Endothelial cell of umbilical vein (primary cell): ENCODE measurements at regions not wholly inside any gene's neighbourhood (a gene's known extent, or its start where the extent isn't known, plus 50 kb on each side); places are given as distances from the start of the nearest gene placed in this dataset.

Source experiments
- BruUV-seq: library from RNA; stranded (reverse); fragments of 400-500 nt; replicated peaks from 2 replicates; lab custom pipeline; 2021; lab: Mats Ljungman, UMichigan
- CTCF ChIA-PET: fragments of 300-600, 350-600 bp; sonication (Branson Sonifier 250); formaldehyde crosslinking; loops from one replicate; lab custom pipeline; 2021; ENCODE audit warnings: antibody characterized with exemption, inconsistent platforms; lab: Charles Lee
- POLR2A ChIA-PET: fragments of 300-600, 350-600 bp; sonication (Branson Sonifier 250); formaldehyde crosslinking; loops from one replicate; lab custom pipeline; 2021; ENCODE audit warnings: antibody characterized with exemption, inconsistent platforms; lab: Charles Lee
- DNase-seq: peaks from one replicate; pipeline ENCODE4 v3.0.0-alpha.2; 2011; ENCODE audit warnings: low read depth, low spot score
- FAIRE-seq: peaks from 2 replicates; lab custom pipeline; 2011; peaks lifted over from hg19 to GRCh38; lab: Jason Lieb, UNC
- H2AFZ ChIP-seq: 2 replicates; pipeline ENCODE4 v1.6.0; 2012; ENCODE audit warnings: low read depth, low read length, control low read depth, inconsistent platforms
- H3K27ac ChIP-seq: 2 replicates; pipeline ENCODE4 v1.5.1; 2011; ENCODE audit warnings: low read depth, mild to moderate bottlenecking, control low read depth, low read length, moderate library complexity; ENCODE audit not compliant: insufficient read depth
- H3K27me3 ChIP-seq, 2 experiments: 2 replicates each; pipeline versions ENCODE4 v1.6.0 to v1.6.1; 2011; ENCODE audit warnings: low read length in 2 of 2, mixed read lengths in 1 of 2; ENCODE audit not compliant: control insufficient read depth in 2 of 2, insufficient read depth in 2 of 2
- H3K36me3 ChIP-seq, 2 experiments: 2 replicates in 1 of 2; 3 replicates in 1 of 2; pipeline ENCODE4 v1.5.1; 2011; ENCODE audit warnings: low read length in 2 of 2, mild to moderate bottlenecking in 1 of 2, moderate library complexity in 1 of 2; ENCODE audit not compliant: control insufficient read depth in 2 of 2, insufficient read depth in 2 of 2; ENCODE audit errors: extremely low read depth in 1 of 2
- H3K4me1 ChIP-seq: 3 replicates; pipeline ENCODE4 v1.5.1; 2011; ENCODE audit warnings: mild to moderate bottlenecking, low read length; ENCODE audit not compliant: control insufficient read depth, insufficient read depth; ENCODE audit errors: extremely low read depth
- H3K4me2 ChIP-seq: 2 replicates; pipeline ENCODE4 v1.6.1; 2011; ENCODE audit warnings: low read length, control low read depth, mixed read lengths; ENCODE audit not compliant: insufficient read depth
- H3K4me3 ChIP-seq, 3 experiments: fragments of 200-600 bp in 1 of 3; sonication (generic), shearing (Covaris generic) in 1 of 3; replicated peaks in 1 of 3; 2 replicates each; pipeline ENCODE4 v1.5.1; 2011 to 2016; ENCODE audit warnings: control low read depth in 3 of 3, low read length in 3 of 3, mild to moderate bottlenecking in 2 of 3, inconsistent platforms in 1 of 3, low read depth in 1 of 3, moderate library complexity in 1 of 3; ENCODE audit not compliant: insufficient read depth in 1 of 3
- H3K79me2 ChIP-seq: 2 replicates; pipeline ENCODE4 v1.6.0; 2012; ENCODE audit warnings: low read length, inconsistent platforms; ENCODE audit not compliant: control insufficient read depth, insufficient read depth
- H3K9ac ChIP-seq: replicated peaks from 2 replicates; pipeline ENCODE3; 2011; ENCODE audit warnings: low read length, control low read depth; ENCODE audit not compliant: insufficient read depth; ENCODE audit errors: extremely low read depth
- H3K9me1 ChIP-seq: replicated peaks from 3 replicates; pipeline ENCODE4 v1.6.0; 2011; ENCODE audit warnings: mild to moderate bottlenecking, low read length; ENCODE audit not compliant: control insufficient read depth, insufficient read depth; ENCODE audit errors: extremely low read depth
- H3K9me3 ChIP-seq: replicated peaks from 2 replicates; pipeline ENCODE4 v1.5.1; 2012; ENCODE audit warnings: low read length, inconsistent platforms; ENCODE audit not compliant: control insufficient read depth, insufficient read depth
- H4K20me1 ChIP-seq: replicated peaks from 2 replicates; pipeline ENCODE3; 2011; ENCODE audit warnings: mild to moderate bottlenecking, low read length; ENCODE audit not compliant: control insufficient read depth, insufficient read depth; ENCODE audit errors: extremely low read depth
- EZH2 ChIP-seq: IDR thresholded peaks from 2 replicates; pipeline ENCODE4 v1.6.1; 2012; ENCODE audit warnings: borderline replicate concordance, low read depth, mild to moderate bottlenecking, moderate library complexity, low read length, inconsistent platforms; ENCODE audit not compliant: severe bottlenecking
- FOS ChIP-seq: IDR thresholded peaks from 2 replicates; pipeline ENCODE4 v1.6.1; 2011; ENCODE audit warnings: mild to moderate bottlenecking, low read length, moderate library complexity, borderline replicate concordance; ENCODE audit not compliant: insufficient read depth
- GATA2 ChIP-seq: IDR thresholded peaks from 2 replicates; pipeline ENCODE4 v1.7.0; 2011; ENCODE audit warnings: low read depth, mild to moderate bottlenecking, moderate library complexity, mixed read lengths, low read length; ENCODE audit not compliant: insufficient read length, insufficient read depth
- JUN ChIP-seq: IDR thresholded peaks from 2 replicates; pipeline ENCODE4 v1.6.1; 2011; ENCODE audit warnings: borderline replicate concordance, low read depth; ENCODE audit not compliant: insufficient read length, insufficient read depth
- MYC ChIP-seq: IDR thresholded peaks from one replicate; pipeline ENCODE4 v1.6.1; 2011; ENCODE audit warnings: mild to moderate bottlenecking, low read depth, low read length
- POLR2A ChIP-seq: IDR thresholded peaks from 2 replicates; pipeline ENCODE4 v1.6.1; 2012; ENCODE audit warnings: low read depth, mild to moderate bottlenecking, control low read depth, low read length
- POLR2AphosphoS5 ChIP-seq: IDR thresholded peaks from 2 replicates; pipeline ENCODE4 v1.6.1; 2012; ENCODE audit warnings: low read depth, mild to moderate bottlenecking, control low read depth, low read length, moderate library complexity; ENCODE audit not compliant: insufficient read depth
- dilution Hi-C: fragments of 300-500 bp; cut with MboI; formaldehyde crosslinking; loops from one replicate; pipeline ENCODE4 v1.15.0; 2019; ENCODE audit warnings: low sequenced_read_pairs; ENCODE audit not compliant: extremely low pct_ligation_motif_present
- intact Hi-C: fragments of 100-400 bp; cut with micrococcal nuclease; formaldehyde crosslinking; loops from one replicate; pipeline ENCODE4 v1.10.0; 2022
- TF ChIP-seq, protein P1 (sequence below): IDR thresholded peaks from 2 replicates; pipeline ENCODE4 v1.6.1; 2011; ENCODE audit not compliant: insufficient read depth, insufficient read length
- TF ChIP-seq, protein P2 (sequence below), 2 donors: IDR thresholded peaks; 1 replicate in 1 of 2; 2 replicates in 1 of 2; pipeline ENCODE4 v1.5.1; 2011; ENCODE audit warnings: low read length in 2 of 2, mild to moderate bottlenecking in 2 of 2, moderate library complexity in 2 of 2, control low read depth in 1 of 2, inconsistent platforms in 1 of 2, low read depth in 1 of 2; ENCODE audit not compliant: insufficient read depth in 1 of 2; ENCODE audit errors: extremely low read depth in 1 of 2

DNA sequence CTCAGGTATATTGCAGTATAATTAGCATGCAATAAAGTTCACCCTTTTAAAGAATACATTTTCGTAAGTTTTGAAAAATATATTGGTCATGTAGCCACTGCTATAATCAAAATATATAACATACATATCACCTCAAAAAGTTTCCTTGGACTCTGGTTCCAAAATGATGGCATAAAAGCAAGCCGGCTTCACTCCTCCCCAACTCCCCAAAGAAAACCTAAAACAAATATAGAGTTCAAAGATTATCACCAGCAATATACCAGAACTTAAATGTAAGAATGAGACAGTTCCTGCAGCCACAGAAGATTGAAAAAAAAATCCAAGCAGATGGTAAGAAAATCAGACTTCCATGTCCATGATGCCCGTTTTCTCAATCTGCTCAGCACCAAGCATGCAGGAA is 104.3 kb downstream of the APIP start:
- Histone ChIP-seq H3K4me3 (no peak overlapping the region), H3K27me3 (no peaks in the 10 kb centered on the region), H3K4me2 (no peak overlapping the region), H3K36me3 (no peaks in the 10 kb centered on the region), H3K9me1 (no peaks in the 10 kb centered on the region), H3K4me1 (peaks cover 23% of the 10 kb centered on the region), H3K9me3 (no peaks in the 10 kb centered on the region), H3K9ac (no peak overlapping the region), H4K20me1 (no peaks in the 10 kb centered on the region), H3K27ac (no peak overlapping the region), H3K79me2 (no peaks in the 10 kb centered on the region), H2AFZ (no peak overlapping the region)
- FAIRE-seq (no peak), DNase-seq (no peak)
- no TSS peak for BruUV-seq
- TF ChIP-seq, protein P1, sequence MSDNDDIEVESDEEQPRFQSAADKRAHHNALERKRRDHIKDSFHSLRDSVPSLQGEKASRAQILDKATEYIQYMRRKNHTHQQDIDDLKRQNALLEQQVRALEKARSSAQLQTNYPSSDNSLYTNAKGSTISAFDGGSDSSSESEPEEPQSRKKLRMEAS = no peak
- TF ChIP-seq POLR2AphosphoS5 (no peak), GATA2 (no peak), MYC (no peak), JUN (no peak), EZH2 (no peak), POLR2A (no peak), FOS (no peak)
- TF ChIP-seq, protein P2, sequence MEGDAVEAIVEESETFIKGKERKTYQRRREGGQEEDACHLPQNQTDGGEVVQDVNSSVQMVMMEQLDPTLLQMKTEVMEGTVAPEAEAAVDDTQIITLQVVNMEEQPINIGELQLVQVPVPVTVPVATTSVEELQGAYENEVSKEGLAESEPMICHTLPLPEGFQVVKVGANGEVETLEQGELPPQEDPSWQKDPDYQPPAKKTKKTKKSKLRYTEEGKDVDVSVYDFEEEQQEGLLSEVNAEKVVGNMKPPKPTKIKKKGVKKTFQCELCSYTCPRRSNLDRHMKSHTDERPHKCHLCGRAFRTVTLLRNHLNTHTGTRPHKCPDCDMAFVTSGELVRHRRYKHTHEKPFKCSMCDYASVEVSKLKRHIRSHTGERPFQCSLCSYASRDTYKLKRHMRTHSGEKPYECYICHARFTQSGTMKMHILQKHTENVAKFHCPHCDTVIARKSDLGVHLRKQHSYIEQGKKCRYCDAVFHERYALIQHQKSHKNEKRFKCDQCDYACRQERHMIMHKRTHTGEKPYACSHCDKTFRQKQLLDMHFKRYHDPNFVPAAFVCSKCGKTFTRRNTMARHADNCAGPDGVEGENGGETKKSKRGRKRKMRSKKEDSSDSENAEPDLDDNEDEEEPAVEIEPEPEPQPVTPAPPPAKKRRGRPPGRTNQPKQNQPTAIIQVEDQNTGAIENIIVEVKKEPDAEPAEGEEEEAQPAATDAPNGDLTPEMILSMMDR (IDR thresholded peaks at IDR 0.05; ENCODE audit: extremely low read depth in 1 of 2, insufficient read depth in 1 of 2, low read depth in 1 of 2, low read length in 2 of 2) = no peak
- intact Hi-C loops (no loop called here), dilution Hi-C loops (no loop called here)
- CTCF ChIA-PET = no interaction called here
- POLR2A ChIA-PET = interaction anchor here (1.2 kb wide), 1 partner anchor 20 kb away, joined by 3 read pairs; no protein-coding TSS in a partner anchor
